NOMO-1 treated with dmso at 0.1 percent for 144 hours (cell line): ENCODE measurements at regions not wholly inside any gene's neighbourhood (a gene's known extent, or its start where the extent isn't known, plus 50 kb on each side); places are given as distances from the start of the nearest gene placed in this dataset.
"Not testable (repeated sequence)": the region's sequence is repeated elsewhere in the genome, so short reads cannot be mapped to it uniquely, and the experiment has no call there.

Source experiments
- DNase-seq: peaks from one replicate; lab custom pipeline; 2025; ENCODE audit not compliant: unreplicated experiment; lab: John Stamatoyannopoulos, UW

DNA sequence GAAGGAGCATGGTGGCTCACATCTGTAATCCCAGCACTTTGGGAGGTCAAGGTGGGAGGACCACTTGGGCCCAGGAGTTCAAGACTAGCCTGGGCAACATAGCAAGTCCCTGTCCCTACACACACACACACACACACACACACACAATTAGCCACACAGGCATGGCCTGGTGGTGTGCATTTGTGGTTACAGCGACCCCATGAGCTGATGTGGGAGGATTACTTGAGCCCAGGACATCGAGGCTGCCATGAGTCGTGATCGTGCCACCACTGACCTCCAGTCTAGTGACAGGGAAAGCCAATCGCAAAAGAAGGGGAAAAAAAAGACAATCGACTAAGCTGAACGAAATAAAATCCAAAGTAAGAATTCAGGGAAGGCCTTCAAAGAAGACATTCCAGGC is 67.9 kb downstream of the TBX3 start:
- DNase-seq, result no peak

DNA sequence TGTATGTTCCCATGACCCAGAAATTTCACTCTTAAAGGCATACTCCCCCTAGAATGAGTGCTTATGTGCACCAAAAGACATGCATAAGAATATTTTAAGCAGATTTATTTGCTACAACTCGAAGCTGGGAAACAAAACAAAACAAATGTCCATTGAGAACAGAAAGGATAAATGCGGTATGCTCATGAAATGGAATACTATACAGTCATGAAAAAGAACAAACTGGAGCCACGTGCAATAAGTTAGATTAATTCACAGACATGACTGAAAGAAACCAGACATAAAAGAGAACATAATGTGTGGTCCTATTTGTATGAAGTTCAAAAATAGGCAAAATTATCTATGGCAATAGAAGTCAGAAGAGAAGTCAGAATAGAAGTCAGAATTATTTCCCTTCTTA is 69.9 kb downstream of the TBX3 start:
- no peak for DNase-seq

DNA sequence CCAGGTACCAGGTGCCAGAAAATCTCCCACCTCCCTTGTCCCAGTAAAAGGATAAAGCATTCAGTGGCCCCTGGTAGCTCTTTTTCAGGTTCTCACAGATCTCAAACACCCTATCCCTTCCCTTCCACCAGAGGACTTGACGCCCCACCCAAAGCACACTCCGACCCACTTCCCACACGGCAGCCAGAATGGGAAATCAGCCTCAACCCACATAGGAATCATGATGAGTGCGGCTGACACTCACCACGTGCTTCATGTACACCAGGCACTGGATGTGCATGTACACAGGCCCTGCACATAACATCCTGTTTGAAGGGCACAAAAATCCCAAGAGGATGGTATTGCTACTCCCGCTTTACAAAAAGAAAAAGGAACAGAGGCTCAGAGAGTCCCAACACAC is 71.9 kb downstream of the TBX3 start:
- no peak for DNase-seq

DNA sequence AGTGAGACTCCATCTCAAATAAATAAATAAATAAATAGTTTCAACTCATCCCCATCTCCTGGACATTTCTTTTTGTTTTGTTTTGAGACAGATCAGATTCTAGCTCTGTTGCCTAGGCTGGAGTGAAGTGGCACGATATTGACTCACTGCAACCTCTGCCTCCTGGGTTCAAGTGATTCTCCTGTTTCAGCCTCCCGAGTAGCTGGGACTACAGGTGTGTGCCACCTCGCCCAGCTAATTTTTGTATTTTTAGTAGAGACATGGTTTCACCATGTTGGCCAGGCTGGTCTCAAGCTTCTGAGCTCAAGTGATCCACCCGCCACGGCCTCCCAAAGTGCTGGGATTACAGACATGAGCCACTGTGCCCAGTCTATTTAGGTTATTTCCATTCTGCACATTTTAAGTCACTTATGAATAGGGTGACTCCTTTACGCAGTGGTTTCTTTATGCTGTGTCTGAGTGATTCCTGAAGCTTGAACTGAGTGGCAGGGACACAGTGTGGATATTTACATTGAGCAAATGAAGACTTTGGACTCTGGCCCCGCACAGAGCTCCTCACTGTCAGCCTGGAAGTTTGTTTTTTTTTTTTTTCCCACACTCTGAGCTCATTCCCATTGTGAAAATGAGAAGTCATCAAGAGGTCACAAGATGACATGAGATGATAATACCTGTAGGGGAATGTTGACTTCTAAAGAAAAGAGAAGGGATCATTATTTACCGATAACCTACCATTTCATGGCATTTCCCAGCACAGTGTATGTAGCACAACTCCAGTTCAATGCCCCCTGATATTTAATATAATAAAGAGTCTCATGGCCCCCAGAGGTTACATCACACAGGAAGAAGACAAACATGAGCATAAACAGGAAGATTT is 72.6 kb downstream of the TBX3 start:
- DNase-seq, result no peak

DNA sequence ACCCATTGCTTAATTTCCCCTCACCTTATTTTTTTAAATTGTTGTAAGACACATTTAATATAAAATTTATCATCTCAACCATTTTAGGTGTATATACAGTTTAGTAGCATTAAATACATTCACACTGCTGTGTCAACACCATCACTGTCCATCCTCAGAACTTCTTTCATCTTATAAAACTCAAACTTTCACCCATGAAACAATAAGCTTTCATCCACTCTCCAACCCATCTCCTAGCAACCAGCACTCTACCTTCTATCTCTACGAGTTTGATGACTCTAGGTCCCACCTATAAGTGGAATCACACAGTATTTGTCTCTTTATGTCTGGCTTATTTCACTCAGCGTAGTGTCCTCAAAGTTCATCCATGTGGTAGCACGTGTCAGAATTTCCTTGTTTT is 75.5 kb downstream of the TBX3 start:
- DNase-seq, result no peak

DNA sequence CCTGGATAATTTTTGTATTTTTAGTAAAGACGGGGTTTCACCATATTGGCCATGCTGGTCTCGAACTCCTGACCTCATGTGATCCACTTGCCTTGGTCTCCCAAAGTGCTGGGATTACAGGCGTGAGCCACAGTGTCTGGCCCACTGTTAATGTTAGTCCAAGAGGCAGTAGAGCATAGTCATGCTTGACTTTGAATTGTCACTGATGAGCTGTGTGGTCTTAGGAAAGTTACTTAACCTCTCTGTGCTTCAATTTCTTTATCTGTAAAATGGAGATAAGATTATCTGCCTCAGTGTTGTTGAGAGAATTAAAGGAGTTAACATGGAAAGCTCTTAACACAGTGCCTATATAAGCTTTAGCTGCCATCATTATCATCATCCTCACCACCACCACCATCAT is 78.1 kb downstream of the TBX3 start:
- DNase-seq, result no peak

DNA sequence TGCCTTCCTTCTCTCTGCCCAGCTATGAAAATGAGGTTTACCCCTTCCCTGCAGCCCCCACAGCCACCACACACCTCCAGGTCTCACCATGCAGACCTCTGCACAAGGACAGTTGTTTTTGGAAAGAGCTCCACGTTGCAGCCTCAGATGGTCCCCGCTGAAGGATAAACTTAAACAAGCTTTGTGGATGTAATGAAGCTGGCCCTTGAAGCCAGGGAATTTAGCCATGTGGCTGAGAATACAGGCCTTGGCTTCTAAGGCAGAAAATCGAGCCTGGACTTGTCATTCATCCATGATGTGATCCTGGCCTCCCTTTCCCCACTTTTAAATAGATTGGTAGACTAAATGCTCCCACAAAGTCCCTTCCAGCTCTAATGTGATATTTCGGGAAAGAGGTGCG is 79.4 kb downstream of the TBX3 start:
- no peak for DNase-seq

DNA sequence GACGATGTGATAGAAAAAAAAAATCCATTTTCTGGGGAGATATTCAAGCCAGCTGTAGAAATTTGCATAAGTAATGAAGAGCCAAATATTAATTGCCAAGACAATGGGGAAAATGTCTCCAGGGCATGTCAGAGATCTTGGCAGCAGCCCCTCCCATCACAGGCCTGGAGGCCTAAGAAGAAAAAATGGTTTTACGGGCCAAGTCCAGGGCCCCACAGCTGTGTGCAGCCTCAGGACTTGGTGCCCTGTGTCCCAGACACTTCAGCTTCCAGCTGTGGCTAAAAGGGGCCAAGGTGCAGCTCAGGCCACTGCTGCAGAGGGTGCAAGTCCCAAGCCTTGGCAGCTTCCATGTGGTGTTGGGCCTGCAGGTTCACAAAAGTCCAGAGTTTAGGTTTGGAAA is 83.4 kb downstream of the TBX3 start:
- DNase-seq, result not testable (repeated sequence)

DNA sequence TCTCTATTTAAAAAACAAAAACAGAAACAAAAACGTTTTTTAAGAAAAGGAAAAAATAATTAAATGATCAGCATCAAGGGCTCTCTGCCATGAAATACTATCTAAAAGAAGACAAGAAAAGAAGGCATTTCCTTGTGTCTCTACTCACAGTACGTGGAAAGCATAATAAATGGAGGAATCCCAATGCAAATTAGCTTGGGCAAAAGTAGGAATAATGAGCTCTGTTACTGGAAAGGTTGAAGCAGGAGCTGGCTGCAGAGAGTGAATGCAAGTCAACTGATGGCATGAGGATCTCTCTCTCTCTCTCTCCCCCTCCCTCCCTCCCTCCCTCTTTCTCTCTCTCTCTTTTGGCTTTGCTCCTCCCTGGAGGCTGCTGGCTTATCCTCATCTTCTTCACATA is 85.9 kb downstream of the TBX3 start:
- DNase-seq, result no peak

DNA sequence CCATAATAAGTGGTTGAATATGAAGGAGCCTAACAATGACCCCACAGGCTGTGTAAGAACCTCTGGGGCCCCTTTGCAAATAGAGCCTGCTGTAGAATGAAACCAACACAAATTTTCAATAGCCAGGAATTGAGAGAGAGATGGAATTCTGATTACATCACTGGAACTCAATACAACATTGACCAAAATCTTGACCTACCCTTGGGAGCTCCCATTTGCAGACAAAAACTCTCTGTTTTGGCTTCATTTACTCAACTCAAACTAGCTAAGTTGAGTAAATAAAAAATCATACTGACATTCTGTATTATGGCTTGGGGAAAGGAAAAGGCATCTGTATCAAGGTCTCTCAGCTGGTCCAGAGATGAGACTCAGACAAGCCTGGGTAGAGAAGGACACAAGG is 91.0 kb downstream of the TBX3 start:
- DNase-seq, result no peak

DNA sequence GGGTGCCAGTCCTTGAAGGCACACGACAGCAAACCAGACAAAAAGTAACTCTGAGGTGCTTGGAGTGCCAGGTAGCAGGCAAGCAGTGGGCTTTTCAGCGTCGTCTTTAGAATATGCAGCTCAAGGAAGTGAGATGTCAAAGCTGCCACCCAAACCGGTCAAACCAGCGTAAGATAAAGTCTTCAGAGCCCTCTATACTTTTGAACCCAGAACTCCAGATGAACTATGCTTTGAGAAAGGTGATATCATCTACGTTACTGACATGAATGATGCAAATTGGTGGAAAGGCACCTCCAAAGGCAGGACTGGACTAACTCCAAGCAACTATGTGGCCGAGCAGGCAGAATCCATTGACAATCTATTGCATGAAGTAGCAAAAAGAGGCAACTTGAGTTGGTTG is 95.9 kb downstream of the TBX3 start:
- DNase-seq, result no peak

DNA sequence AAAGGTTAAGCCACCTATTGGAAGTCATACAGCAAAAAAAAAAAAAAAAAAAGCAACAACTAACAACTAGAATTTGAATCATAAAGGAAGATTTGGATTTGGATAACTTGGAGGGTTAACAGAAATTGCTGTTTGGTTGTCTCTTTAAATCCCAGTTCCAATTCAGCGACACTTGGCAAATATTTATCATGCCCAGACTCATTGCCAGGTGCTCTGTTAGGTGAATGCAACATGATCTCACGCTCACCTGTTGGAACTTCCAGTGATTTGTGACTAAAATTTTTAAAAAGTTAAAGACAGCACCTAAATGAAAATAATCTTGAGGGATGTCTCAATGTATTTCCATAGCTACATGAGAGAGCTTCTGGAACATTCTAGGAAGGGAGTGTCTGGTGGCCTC is 103.7 kb downstream of the TBX3 start:
- DNase-seq, result no peak

DNA sequence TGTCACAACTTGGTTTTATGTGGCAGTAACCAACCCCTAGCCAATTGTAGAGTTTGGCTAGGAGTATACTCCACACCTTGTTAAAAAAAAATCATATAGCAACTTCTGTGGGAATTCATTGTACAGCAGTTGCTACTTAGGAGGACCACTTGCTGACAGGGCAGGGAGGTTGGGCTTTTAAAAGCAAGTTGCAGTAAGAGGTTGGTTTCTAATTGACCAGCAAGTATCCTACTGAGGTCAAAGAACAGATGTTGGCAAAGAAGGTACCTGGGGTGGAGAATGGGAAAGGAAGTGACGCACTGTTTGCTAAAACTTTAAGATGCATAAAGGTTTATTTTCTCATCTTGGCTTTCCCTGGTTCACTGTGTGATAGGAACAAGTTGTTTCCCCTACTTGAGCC is 104.6 kb downstream of the TBX3 start:
- no peak for DNase-seq

DNA sequence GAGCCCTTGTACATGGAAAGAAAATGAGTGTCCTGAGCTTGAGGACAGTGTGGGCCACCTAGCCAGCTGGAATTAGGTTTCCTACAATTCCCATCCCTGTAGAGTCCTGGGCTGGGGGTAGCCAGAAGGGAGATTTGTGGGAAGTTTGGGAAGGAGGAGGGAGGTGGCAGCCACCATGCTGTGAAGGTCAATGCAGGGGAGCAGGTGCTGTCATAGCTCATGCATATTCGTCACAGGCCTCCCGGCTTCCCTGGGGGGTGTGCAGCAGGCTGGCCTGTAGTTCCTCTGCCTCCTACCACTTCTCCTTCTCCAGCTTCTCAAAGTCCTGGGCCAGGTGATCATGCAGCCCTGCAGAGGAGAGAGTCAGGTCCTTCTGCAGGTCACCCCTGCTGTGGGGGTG is 121.3 kb downstream of the TBX3 start:
- DNase-seq, result no peak

DNA sequence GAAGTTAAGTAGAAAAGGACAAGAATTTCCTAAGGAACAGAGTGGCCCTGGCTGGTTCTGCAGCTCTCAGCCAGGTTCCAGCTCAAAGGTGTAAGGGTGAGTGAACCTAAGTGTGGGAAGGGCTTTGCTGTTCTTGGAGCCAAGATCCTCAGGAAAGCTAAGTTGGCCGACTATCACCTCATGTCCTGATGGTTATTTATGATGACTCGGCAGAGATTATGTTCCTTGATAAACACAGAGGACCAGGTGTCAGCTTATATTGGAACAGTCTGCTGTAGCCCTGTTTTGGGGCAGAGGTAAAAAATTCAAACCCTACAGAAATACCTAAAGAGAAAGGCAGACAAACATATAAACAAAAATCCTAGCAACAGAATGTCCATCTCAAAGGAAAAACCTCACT is 128.5 kb downstream of the TBX3 start:
- DNase-seq, result no peak

DNA sequence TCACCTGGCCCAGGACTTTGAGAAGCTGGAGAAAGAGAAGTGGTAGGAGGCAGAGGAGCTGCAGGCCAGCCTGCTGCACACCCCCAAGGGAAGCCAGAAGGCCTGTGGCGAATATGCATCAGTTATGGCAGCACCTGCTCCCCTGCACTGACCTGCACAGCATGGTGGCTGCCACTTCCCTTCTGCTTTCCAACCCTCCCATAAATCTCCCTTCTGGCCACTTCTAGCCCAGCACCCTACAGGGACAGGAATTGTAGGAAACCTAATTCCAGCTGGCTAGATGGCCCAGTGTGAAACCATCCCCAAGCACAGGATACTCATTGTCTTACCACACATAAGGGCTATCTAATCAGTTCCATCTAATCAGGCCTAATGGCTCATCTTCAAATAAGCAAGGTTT is 136.3 kb downstream of the TBX3 start:
- DNase-seq, result no peak

DNA sequence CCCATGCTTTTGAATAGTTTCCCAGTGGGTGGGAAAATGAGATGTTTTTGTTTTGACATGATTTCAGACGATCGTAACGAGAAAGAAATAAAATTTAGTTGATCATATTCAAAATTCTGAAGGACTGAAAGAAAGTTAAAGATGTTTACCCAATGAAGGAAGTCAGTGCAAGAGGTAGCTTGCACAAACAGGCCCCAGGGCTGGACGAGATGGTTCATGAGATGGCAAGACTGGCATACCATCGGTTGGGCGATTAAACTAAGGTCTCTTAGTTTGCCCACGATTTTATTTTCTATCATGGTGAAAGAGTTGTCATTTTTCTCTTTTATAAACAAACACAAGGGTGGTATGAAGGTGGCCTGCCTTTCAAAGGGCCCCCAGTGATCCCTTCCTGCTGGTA is 124.5 kb upstream of the TBX5 start:
- DNase-seq, result no peak

DNA sequence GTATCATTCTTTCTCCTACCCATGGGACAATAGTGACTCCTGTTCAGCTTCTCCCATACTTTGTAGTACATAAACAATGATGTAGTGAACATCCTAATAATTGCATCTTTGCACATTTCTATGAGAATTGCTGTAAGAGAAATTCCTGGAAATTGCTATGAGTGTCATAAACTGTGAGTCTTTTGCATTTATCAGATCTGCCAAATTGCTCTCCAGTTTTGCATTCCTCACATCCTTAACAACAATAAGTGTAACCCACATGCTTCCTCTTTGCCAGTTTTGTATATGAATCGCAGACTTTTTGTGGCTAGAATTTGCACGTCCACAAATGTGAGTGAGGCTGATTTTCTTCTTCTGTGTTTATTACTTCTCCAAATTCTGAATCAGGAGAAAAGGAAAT is 124.0 kb upstream of the TBX5 start:
- DNase-seq, result no peak

DNA sequence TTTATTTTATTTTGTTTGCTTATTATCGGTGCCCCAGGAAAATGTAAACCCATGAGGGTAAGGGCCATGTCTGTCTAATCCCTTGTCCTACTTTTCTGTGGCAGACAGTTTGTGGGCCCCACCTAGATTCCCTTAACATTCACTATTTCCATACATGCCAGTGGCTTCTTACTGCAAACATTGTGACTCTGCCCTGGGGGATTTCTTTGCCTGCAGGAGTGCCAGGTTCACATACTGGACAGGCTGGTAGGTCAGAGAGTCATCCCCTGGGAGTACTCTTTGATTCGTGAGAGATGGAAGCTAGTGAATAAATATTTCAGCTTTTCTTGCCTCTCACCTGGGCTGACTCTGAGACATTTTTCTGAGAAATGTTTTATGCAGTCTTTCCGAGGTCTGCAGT is 122.8 kb upstream of the TBX5 start:
- no peak for DNase-seq

DNA sequence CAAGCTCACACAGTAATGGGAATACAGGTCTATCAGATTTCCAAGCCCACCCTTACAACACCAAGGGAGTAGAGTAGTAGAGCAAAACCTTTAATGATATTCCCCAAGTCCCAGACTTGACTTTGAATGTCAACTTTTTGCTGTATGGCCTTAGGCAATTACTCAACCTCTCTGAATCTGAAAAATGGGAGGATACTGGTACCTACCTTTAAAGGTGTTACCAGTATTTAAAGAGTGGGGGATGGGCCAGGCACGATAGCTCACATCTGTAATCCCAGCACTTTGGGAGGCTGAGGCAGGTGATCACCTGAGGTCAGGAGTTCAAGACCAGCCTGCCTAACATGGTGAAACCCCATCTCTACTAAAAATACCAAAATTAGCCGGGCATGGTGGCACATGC is 115.2 kb upstream of the TBX5 start:
- not testable (repeated sequence) for DNase-seq

DNA sequence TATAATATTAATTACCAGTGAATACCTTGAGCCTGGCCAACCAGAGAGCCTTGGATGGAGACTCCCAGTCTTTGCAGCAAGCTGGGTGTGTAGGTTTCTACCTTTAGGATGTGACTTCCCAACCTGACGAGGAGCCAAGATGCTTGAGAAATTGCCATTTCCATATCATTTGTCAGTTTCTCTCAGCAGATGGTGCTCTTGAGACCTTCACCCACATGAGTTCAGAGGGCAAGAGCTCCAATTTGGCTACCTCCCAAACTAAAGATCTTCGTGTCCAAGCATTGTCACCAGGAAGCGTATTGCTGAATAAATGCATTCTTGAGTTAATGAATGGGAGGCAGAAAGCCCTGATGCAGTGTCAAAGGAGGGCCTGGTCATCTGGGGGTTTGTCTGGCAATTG is 106.4 kb upstream of the TBX5 start:
- DNase-seq, result no peak

DNA sequence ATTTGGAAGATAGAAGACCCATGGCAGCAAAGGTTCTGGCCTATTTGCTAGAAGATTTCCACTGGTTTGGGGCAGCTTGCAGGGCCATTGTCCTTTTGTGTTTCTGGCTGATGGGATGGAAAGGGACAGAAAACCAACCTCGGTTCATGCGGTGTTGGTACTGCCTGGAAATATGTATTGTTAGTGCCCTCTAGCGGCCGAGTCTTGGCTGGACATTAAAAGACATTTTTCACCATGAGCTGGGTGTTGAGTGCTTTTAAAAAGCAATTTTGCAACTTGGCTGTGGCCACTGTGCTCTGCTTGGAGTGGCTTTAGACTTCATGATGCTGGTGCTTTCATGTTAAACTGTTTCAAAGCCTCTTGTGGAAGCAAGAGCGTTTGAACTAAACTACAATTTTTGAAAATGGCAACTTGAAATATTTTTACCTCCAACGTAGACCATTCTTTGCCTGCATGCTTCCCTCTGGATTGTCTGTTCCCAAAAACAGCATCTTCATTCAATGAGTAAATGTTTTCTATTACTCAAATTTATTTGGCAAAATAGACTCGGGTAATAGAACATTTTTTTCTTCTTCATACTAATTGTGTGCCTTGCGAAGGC is 102.7 kb upstream of the TBX5 start:
- DNase-seq, result peak; percentile 10

DNA sequence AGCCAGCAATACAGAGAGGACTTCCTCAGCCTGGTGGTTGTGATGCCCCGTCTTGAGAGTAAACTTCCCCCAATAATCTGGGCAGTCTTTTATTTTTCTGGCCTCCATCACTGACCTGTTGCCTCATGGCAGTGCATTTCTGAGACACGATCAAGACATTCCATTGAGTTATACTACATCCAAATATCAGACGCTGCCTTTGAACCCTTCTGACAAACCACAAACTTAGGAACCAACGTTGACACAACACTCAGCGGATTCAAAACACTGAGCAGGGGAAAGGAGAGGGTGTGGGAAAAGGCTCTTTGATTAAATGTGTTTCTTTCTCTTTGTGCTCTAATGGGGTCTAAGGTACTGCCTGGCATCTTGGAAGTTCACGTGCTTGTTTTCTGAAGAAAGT is 100.7 kb upstream of the TBX5 start:
- no peak for DNase-seq
